GM18858 (cell line): ENCODE measurements at regions not wholly inside any gene's neighbourhood (a gene's known extent, or its start where the extent isn't known, plus 50 kb on each side); places are given as distances from the start of the nearest gene placed in this dataset.

Source experiments
- ATAC-seq: cut with Tn5 transposase; IDR thresholded peaks from one replicate; pipeline ENCODE4 v1.9.1; 2021; ENCODE audit not compliant: unreplicated experiment

- no peak for ATAC-seq
These were observed 334.8 kb upstream of the FAR2 start for GRCh38 chr12:28814246-28814645.

GRCh38 chr12:28817524-28817923 is 331.6 kb upstream of the FAR2 start:
- no peak for ATAC-seq

GRCh38 chr12:28824193-28824846 is 324.8 kb upstream of the FAR2 start:
- ATAC-seq: no peak

GRCh38 chr12:28824849-28825248 is 324.2 kb upstream of the FAR2 start:
- ATAC-seq: no peak

GRCh38 chr12:28826766-28827165 is 322.3 kb upstream of the FAR2 start:
- no peak for ATAC-seq

GRCh38 chr12:28827861-28828260 is 321.2 kb upstream of the FAR2 start:
- no peak for ATAC-seq

- no peak for ATAC-seq
These were observed 320.8 kb upstream of the FAR2 start for GRCh38 chr12:28828318-28828717.

GRCh38 chr12:28830491-28830890 is 318.6 kb upstream of the FAR2 start:
- no peak for ATAC-seq

GRCh38 chr12:28844718-28845117 is 304.4 kb upstream of the FAR2 start:
- no peak for ATAC-seq

GRCh38 chr12:28851781-28852180 is 297.3 kb upstream of the FAR2 start:
- ATAC-seq: no peak

GRCh38 chr12:28855761-28856310 is 293.2 kb upstream of the FAR2 start:
- no peak for ATAC-seq

- no peak for ATAC-seq
These were observed 291.7 kb upstream of the FAR2 start for GRCh38 chr12:28857369-28857768.

- ATAC-seq: no peak
These were observed 289.5 kb upstream of the FAR2 start for GRCh38 chr12:28859551-28859950.

GRCh38 chr12:28865776-28866175 is 283.3 kb upstream of the FAR2 start:
- no peak for ATAC-seq

GRCh38 chr12:28866296-28866695 is 282.8 kb upstream of the FAR2 start:
- no peak for ATAC-seq

GRCh38 chr12:28866715-28867503 is 282.2 kb upstream of the FAR2 start:
- no peak for ATAC-seq

- ATAC-seq: no peak
These were observed 280.7 kb upstream of the FAR2 start for GRCh38 chr12:28868414-28868813.

GRCh38 chr12:28869197-28869596 is 279.9 kb upstream of the FAR2 start:
- no peak for ATAC-seq

GRCh38 chr12:28870839-28871440 is 278.1 kb upstream of the FAR2 start:
- no peak for ATAC-seq

GRCh38 chr12:28872654-28873268 is 276.3 kb upstream of the FAR2 start:
- ATAC-seq: no peak

GRCh38 chr12:28874758-28875157 is 274.3 kb upstream of the FAR2 start:
- ATAC-seq: no peak
